ENCODE measurements at regions not wholly inside any gene's neighbourhood (a gene's known extent, or its start where the extent isn't known, plus 50 kb on each side); places are given as distances from the start of the nearest gene placed in this dataset.
"Not testable (repeated sequence)": the region's sequence is repeated elsewhere in the genome, so short reads cannot be mapped to it uniquely, and the experiment has no call there.

DNA sequence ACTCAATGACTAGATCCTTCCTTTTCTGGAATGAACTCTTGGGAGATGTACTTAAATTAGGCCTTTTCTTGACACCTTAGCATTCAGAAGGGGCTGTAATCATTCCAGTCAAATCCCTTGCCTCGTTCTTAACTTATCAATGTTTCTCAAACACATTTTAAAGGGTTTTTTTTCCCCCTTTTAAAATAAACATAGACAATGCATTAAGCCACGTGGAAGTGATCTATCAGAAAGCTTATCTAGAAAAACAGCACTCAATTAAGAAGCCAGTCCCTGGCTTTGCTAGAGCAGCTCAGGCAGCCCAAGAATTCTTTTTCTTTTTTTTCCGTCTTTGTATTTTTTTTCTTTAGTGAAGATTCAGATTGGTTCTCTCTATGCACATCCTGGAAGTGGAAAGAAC lies 118.2 kb downstream of the PCDH7 start:
- FAIRE-seq: no peak

- FAIRE-seq: no peak
Measured at GRCh38 chr4:30839583-30840520, 119.7 kb downstream of the PCDH7 start.

GRCh38 chr4:30840571-30840970 lies 120.4 kb downstream of the PCDH7 start:
- no peak for FAIRE-seq

DNA sequence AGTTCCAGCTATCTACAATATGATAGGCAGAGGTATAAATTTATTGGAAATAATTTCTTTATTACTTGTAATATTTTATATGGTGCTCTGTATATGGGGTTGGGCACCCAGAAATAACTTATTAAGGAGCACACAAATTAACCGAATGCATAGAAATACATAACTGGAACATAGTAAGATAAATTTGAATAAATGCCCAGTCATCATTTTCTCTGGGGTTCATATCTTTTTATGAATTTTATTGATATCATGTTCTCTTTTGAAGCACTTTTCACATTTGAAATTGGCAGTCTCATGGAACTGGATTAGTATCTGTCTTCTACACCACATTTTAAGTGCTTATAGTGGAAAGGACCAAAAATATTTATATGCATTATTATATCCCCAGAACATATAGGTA lies 122.0 kb downstream of the PCDH7 start:
- no peak for FAIRE-seq

DNA sequence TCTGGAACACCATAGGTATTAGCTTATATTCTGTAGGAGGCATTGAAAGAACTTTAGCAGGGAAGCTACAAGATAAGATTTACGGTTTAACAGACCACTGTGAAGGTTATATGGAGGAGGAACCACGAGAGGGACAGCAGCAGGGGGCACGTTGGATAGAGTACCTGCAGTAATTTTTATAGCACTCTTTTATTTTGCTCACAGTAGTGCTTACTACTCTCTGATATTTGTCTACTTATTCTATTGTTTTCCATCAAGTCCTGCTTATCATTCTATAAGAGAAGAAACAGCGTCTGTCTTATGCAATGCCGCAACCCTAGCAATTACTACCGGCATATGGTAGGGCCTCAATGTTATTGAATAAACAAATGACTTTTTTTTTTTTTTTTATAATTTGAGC lies 122.5 kb downstream of the PCDH7 start:
- FAIRE-seq: no peak

DNA sequence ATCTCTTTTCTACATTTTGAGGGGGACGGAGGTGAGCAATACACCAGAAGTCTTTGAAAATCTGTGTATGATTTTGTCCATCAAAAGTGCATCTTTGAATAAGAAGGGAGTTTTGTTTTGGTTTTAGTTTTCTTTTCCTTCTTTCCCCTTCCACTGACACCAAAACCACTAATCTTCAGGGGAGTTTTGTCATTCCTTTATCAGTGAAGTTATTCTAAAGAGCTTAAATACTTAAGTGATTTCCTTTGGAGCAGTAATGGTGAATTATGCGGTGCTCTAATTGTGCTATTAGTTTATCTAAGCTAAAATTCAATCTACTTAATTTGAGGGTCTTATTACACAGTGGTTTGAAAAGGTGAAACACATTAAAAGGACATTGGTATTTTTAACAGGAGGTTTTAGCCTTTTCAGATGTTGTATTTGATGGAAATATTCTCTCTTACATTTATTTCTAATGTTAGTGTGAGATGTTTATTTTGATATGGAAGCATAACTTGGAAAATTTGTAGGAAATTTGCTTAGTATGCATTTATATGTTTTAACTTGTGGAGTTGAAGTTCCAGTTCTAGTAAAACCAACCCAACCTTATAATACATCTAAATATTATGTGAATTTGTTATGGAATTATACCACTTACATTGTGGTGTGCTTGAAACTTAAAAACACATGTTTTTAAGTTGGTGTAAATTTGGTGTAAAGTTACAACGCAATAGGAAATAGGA lies 124.9 kb downstream of the PCDH7 start:
- no peak for FAIRE-seq

- FAIRE-seq: no peak
Measured at GRCh38 chr4:30847167-30847566, 127.0 kb downstream of the PCDH7 start.

GRCh38 chr4:30847958-30848357 lies 127.8 kb downstream of the PCDH7 start:
- FAIRE-seq: no peak

DNA sequence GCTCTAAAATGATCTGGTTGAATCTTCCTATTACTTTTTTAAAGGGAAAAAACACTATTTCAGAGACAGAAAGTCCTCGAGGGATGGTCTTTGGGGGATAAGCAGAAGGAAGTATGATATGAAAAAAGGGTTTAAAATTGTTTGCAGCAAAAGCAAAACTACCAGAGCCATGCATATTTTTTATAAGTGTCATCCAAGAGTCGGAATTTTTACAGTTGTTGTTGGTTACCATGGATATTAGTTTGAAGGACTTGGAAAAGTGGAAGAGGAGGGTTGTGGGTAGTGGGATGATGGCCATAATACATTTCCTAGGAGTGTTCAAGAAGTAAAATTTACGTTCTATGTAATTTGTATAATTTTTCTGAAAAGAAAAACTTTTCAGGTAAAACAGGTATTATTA lies 134.4 kb downstream of the PCDH7 start:
- FAIRE-seq: no peak

GRCh38 chr4:30855232-30855631 lies 135.1 kb downstream of the PCDH7 start:
- no peak for FAIRE-seq

- FAIRE-seq: no peak
Measured at GRCh38 chr4:30856795-30857564, 136.8 kb downstream of the PCDH7 start.

- FAIRE-seq: no peak
Measured at GRCh38 chr4:30860978-30861377, 140.8 kb downstream of the PCDH7 start.

GRCh38 chr4:30862196-30862595 lies 142.0 kb downstream of the PCDH7 start:
- no peak for FAIRE-seq

DNA sequence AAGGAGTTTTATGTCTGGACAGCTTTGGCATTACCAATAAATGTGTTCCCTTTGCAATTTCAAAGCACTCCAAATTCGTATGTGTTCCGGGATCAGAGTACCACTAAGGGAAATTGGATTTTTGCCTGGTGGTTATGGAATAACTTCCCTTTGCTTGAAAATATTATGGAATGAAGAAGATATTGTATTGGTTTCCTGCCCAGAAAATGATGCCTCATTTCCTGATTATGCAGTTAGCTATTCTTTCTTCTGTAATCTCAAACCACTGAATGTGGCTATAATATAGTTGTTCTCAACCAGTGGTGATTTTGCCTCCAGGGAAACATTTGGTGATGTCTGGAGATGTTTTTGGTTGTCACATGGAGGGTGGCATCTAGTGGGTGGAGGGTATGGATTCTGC lies 142.9 kb downstream of the PCDH7 start:
- FAIRE-seq: no peak

DNA sequence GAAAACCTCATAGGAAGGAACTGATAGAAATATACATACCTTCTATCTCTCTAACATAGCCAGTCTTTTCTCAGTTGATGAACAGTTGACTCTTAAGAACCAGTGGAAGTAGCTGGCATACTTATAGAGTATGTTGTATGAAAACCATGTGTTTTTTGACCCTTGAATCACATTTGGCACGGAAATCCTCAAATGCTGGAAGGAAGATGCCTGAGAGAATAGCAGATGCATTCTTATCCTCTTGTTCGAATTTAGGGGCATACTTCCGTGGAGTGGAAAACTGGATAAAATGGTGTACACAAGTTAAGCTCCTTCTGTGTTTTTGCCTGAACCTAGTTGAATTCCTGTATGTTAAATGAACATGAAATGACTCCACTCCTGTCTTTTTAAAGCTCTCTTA lies 145.5 kb downstream of the PCDH7 start:
- no peak for FAIRE-seq

GRCh38 chr4:30866346-30866745 lies 146.2 kb downstream of the PCDH7 start:
- FAIRE-seq: no peak

- FAIRE-seq: no peak
Measured at GRCh38 chr4:30866907-30867306, 146.7 kb downstream of the PCDH7 start.

DNA sequence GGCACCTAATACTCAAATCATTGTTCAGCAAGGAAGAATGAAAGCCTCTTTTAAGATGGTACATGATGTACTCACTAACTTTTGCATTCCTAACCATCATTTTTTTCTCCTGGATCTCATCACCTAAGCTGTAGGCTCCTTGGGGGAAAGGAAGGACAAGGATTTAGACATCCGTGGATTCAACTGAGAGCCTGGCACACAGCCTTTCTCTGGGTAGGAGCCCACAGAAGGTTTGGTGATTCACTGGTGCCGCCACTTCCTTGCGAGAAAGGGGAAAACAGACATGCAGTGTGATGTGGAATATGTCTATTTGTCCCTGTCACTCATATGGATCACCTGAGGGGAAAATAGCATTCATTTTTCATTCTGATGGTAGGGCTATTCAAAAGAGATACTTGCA lies 147.3 kb downstream of the PCDH7 start:
- FAIRE-seq: no peak

DNA sequence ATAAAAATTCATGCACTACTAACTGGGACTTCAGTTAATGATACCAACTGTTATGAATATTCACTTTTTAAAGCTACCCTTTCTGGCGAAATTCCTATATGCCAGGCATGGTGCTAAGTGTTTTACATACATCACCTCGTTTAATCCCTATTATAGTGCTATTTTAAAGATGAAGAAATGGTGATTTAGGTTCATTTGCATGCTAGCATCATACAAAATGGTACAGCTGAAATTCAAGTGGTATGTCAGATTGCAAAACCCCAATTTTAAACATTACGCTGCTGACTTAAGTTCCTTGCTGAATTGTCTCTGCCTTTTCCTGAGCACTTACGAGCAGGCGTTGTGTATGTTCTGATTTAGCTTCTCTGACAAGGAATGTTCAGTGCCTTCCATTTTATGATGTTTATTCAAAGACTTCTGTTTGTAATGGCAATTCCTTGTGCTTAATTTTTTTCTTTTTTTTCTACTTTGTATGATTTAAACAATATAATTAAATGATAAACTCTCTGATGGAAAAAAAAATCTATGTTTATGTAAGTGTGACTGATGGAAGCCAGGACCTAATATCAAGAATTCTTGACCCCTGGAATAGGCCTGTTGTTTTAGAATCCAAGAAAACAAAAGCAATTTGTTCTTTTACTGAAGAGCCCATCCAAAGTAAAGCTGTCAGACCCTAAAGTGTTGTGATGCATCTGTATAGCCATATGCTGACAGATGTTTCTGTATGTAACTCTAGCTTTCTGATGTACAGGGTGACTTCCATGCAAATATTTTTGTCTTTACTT lies 148.1 kb downstream of the PCDH7 start:
- FAIRE-seq: no peak

- not testable (repeated sequence) for FAIRE-seq
Measured at GRCh38 chr4:30869387-30869786, 149.2 kb downstream of the PCDH7 start.

DNA sequence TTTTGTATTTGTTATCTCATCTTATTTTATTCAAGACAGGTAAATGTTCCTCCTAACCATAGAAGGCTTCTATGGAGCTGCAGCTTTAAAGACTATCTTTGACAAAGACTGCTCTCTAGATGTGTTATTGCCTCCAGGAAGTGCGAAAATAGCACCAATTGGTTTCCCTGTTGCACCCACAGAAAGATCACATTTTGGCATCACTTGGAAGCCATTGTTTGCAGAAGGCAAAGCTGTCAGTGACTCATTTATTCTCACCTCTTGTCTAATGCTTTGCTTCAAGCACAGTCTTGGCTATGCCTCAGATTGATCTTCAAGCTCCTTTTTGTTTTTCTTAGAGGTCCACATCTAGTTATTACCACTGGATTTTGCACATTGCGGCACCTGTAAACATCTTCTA lies 150.3 kb downstream of the PCDH7 start:
- FAIRE-seq: no peak

DNA sequence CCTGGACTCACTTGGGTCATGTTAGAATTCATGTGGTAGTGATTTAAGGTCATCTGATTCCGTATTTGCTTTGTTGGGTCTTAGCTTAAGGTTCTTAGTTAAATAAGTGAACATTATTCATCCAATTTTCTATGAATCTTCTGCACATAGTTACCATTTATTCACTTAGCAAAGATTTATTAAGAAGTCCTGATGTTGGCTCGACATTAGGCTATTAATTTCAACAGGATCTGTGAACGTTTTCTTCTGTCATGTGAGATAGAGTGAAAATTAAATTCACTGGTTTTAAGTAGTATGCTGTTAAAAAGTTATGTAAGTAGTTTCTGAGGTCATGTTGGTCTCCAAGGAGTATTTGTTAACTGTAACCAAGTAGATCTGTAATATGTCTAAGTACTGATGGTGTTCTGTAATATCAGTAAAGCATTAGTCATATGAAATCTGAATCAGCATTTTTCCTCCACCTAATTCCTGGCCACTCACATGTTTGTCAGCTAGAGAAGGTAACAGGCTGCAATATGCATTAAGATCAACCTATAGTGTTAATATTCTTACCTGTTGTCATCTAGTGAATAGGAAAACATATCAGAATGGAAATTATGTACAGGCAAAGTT lies 155.6 kb downstream of the PCDH7 start:
- no peak for FAIRE-seq
